ENCODE measurements at regions not wholly inside any gene's neighbourhood (a gene's known extent, or its start where the extent isn't known, plus 50 kb on each side); places are given as distances from the start of the nearest gene placed in this dataset.

GRCh38 chr4:180530787-180531186 lies 1712.4 kb upstream of the TENM3 start:
- DNase-seq, result no peak

GRCh38 chr4:180532691-180533090 lies 1710.5 kb upstream of the TENM3 start:
- peaks cover 0 to 3% (median 0%) of the 10 kb centered on the region in 5 donors for H3K4me1 ChIP-seq (ENCODE audit: control insufficient read depth in 5 of 5, insufficient read depth in 5 of 5, low read length in 5 of 5)
- WGBS, 2 donors, result 81 to 87% methylated on average over 9 of the region's 9 CpGs

More at GRCh38 chr4:180530787-180531186, 1712.4 kb upstream of the TENM3 start:
- Histone ChIP-seq H3K27ac (ENCODE audit: low read depth in 1 of 2, low read length in 1 of 2) (no peak overlapping the region), H3K4me1 (ENCODE audit: control insufficient read depth in 5 of 5, insufficient read depth in 5 of 5, low read length in 5 of 5) (no peaks in the 10 kb centered on the region), H3K4me3 (no peak overlapping the region), H3K36me3 (ENCODE audit: control insufficient read depth in 4 of 4, insufficient read depth in 4 of 4, low read length in 4 of 4) (no peaks in the 10 kb centered on the region), H3K9ac (ENCODE audit: insufficient read depth in 1 of 2, low read length in 2 of 2) (no peak overlapping the region), H3K27me3 (ENCODE audit: control insufficient read depth in 3 of 3, insufficient read depth in 3 of 3, low read length in 2 of 3) (no peaks in the 10 kb centered on the region), H3K9me3 (ENCODE audit: control insufficient read depth in 4 of 4, insufficient read depth in 3 of 4, low read length in 3 of 4) (no peaks in the 10 kb centered on the region)
- TF ChIP-seq CTCF (IDR thresholded peaks at IDR 0.05; ENCODE audit: control extremely low read depth, extremely low read depth), result no peak
- ATAC-seq (ENCODE audit: insufficient read depth, low FRiP score), result no peak

GRCh38 chr4:180538384-180539057 lies 1704.7 kb upstream of the TENM3 start:
- Histone ChIP-seq H3K9me3 (ENCODE audit: control insufficient read depth in 4 of 4, insufficient read depth in 3 of 4, low read length in 3 of 4) (no peaks in the 10 kb centered on the region), H3K27ac (ENCODE audit: low read depth in 1 of 2, low read length in 1 of 2) (no peak overlapping the region), H3K4me3 (no peak overlapping the region), H3K4me1 (ENCODE audit: control insufficient read depth in 5 of 5, insufficient read depth in 5 of 5, low read length in 5 of 5) (peaks cover 0 to 3% (median 0%) of the 10 kb centered on the region in 5 donors), H3K27me3 (ENCODE audit: control insufficient read depth in 3 of 3, insufficient read depth in 3 of 3, low read length in 2 of 3) (no peaks in the 10 kb centered on the region), H3K9ac (ENCODE audit: insufficient read depth in 1 of 2, low read length in 2 of 2) (no peak overlapping the region), H3K36me3 (ENCODE audit: control insufficient read depth in 4 of 4, insufficient read depth in 4 of 4, low read length in 4 of 4) (no peaks in the 10 kb centered on the region)
- no peak for ATAC-seq (ENCODE audit: insufficient read depth, low FRiP score)
- no peak for TF ChIP-seq CTCF (IDR thresholded peaks at IDR 0.05; ENCODE audit: control extremely low read depth, extremely low read depth)
- DNase-seq, result no peak
- 67 to 71% methylated on average over 8 of the region's 8 CpGs for WGBS, 2 donors

More at GRCh38 chr4:180532691-180533090, 1710.5 kb upstream of the TENM3 start:
- H3K4me3 ChIP-seq, result no peak overlapping the region
- TF ChIP-seq CTCF (IDR thresholded peaks at IDR 0.05; ENCODE audit: control extremely low read depth, extremely low read depth), result no peak
- H3K36me3 ChIP-seq (ENCODE audit: control insufficient read depth in 4 of 4, insufficient read depth in 4 of 4, low read length in 4 of 4), result no peaks in the 10 kb centered on the region
- H3K27ac ChIP-seq (ENCODE audit: low read depth in 1 of 2, low read length in 1 of 2), result no peak overlapping the region
- no peaks in the 10 kb centered on the region for H3K9me3 ChIP-seq (ENCODE audit: control insufficient read depth in 4 of 4, insufficient read depth in 3 of 4, low read length in 3 of 4)
- no peaks in the 10 kb centered on the region for H3K27me3 ChIP-seq (ENCODE audit: control insufficient read depth in 3 of 3, insufficient read depth in 3 of 3, low read length in 2 of 3)
- H3K9ac ChIP-seq (ENCODE audit: insufficient read depth in 1 of 2, low read length in 2 of 2), result no peak overlapping the region
- ATAC-seq (ENCODE audit: insufficient read depth, low FRiP score), result no peak
- no peak for DNase-seq

- no peak for TF ChIP-seq CTCF (IDR thresholded peaks at IDR 0.05; ENCODE audit: control extremely low read depth, extremely low read depth)
- DNase-seq, result no peak
- Histone ChIP-seq H3K27ac (ENCODE audit: low read depth in 1 of 2, low read length in 1 of 2) (no peak overlapping the region), H3K9me3 (ENCODE audit: control insufficient read depth in 4 of 4, insufficient read depth in 3 of 4, low read length in 3 of 4) (no peaks in the 10 kb centered on the region), H3K9ac (ENCODE audit: insufficient read depth in 1 of 2, low read length in 2 of 2) (no peak overlapping the region), H3K4me3 (no peak overlapping the region), H3K36me3 (ENCODE audit: control insufficient read depth in 4 of 4, insufficient read depth in 4 of 4, low read length in 4 of 4) (no peaks in the 10 kb centered on the region), H3K27me3 (ENCODE audit: control insufficient read depth in 3 of 3, insufficient read depth in 3 of 3, low read length in 2 of 3) (no peaks in the 10 kb centered on the region), H3K4me1 (ENCODE audit: control insufficient read depth in 5 of 5, insufficient read depth in 5 of 5, low read length in 5 of 5) (peaks cover 0 to 3% (median 0%) of the 10 kb centered on the region in 5 donors)
- ATAC-seq (ENCODE audit: insufficient read depth, low FRiP score), result no peak
- WGBS, 2 donors, result 76 to 82% methylated on average over 4 of the region's 4 CpGs
Measured at GRCh38 chr4:180539284-180539683, 1703.9 kb upstream of the TENM3 start.
